Testis (tissue), 2 donors: ENCODE measurements at regions not wholly inside any gene's neighbourhood (a gene's known extent, or its start where the extent isn't known, plus 50 kb on each side); places are given as distances from the start of the nearest gene placed in this dataset.
"Not testable (repeated sequence)": the region's sequence is repeated elsewhere in the genome, so short reads cannot be mapped to it uniquely, and the experiment has no call there.

Source experiments
- DNase-seq: peaks from one replicate; pipeline ENCODE4 v3.0.0-alpha.2; 2019
- H3K27ac ChIP-seq, 2 donors: fragments of 200-600 bp; sonication (generic); one replicate each; pipeline ENCODE4 v1.5.1; 2019
- H3K27me3 ChIP-seq: fragments of 200-600 bp; sonication (generic); one replicate; pipeline ENCODE4 v1.5.1; 2019
- H3K36me3 ChIP-seq: fragments of 200-600 bp; sonication (generic); one replicate; pipeline ENCODE4 v1.5.1; 2017; ENCODE audit warnings: low read depth; ENCODE audit errors: missing control alignments
- H3K4me1 ChIP-seq: fragments of 200-600 bp; sonication (generic); one replicate; pipeline ENCODE4 v1.5.1; 2019
- H3K4me3 ChIP-seq, 2 donors: fragments of 200-600 bp; sonication (generic); one replicate each; pipeline ENCODE4 v1.5.1; 2017 to 2019
- H3K9me3 ChIP-seq: fragments of 200-600 bp; sonication (generic); one replicate; pipeline ENCODE4 v1.5.1; 2017
- POLR2A ChIP-seq: fragments of 450-650 bp; IDR thresholded peaks from one replicate; pipeline ENCODE4 v1.6.1; 2017; ENCODE audit warnings: antibody characterized with exemption, mild to moderate bottlenecking, moderate library complexity
- WGBS, 2 donors: methylation state at CpG; one replicate each; pipeline ENCODE4 v1.1.5; 2018; 5-methylcytosine and 5-hydroxymethylcytosine counted together
- intact Hi-C: fragments of 100-400 bp; cut with DNase I; formaldehyde crosslinking; loops from one replicate; pipeline ENCODE4 v1.15.1; 2023; ENCODE audit warnings: low total_unique reads
- TF ChIP-seq, protein P1 (sequence below), 3 experiments: fragments of 450-650 bp in 2 of 3; fragments of 200-600 bp in 1 of 3; sonication (generic) in 1 of 3; IDR thresholded peaks; one replicate each; pipeline ENCODE4 v1.5.1; 2016 to 2019; ENCODE audit warnings: antibody characterized with exemption in 3 of 3, mild to moderate bottlenecking in 2 of 3, moderate library complexity in 1 of 3

DNA sequence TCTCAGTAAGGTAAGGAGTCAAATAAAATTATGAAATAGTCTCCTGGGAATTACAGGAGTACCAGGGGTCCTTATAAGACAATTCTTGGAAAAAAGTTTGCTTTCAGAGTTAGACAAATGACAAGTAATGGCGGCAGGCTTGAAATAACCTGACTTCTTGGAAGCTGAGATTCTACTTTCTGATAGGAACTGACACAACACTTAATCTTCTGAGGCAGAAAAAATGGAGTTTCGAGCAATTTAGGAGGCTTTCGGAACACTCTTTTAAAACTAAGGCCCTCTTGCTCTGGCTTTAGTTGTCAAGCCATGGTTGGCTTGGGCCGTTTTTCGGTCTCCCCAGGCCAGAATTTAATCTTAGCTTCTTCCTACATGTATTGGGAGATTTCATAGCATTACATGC lies 260.0 kb downstream of the GATA3 start:
- TF ChIP-seq POLR2A: no peak
- TF ChIP-seq, protein P1, sequence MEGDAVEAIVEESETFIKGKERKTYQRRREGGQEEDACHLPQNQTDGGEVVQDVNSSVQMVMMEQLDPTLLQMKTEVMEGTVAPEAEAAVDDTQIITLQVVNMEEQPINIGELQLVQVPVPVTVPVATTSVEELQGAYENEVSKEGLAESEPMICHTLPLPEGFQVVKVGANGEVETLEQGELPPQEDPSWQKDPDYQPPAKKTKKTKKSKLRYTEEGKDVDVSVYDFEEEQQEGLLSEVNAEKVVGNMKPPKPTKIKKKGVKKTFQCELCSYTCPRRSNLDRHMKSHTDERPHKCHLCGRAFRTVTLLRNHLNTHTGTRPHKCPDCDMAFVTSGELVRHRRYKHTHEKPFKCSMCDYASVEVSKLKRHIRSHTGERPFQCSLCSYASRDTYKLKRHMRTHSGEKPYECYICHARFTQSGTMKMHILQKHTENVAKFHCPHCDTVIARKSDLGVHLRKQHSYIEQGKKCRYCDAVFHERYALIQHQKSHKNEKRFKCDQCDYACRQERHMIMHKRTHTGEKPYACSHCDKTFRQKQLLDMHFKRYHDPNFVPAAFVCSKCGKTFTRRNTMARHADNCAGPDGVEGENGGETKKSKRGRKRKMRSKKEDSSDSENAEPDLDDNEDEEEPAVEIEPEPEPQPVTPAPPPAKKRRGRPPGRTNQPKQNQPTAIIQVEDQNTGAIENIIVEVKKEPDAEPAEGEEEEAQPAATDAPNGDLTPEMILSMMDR (IDR thresholded peaks at IDR 0.05): no peak
- Histone ChIP-seq H3K9me3 (no peaks in the 10 kb centered on the region), H3K36me3 (no peaks in the 10 kb centered on the region), H3K4me1 (no peaks in the 10 kb centered on the region), H3K27me3 (no peaks in the 10 kb centered on the region), H3K27ac (no peak overlapping the region), H3K4me3 (no peak overlapping the region)
- WGBS, 2 donors: 84 to 92% methylated on average over 5 of the region's 5 CpGs
- intact Hi-C loops: no loop called here
- DNase-seq: no peak

DNA sequence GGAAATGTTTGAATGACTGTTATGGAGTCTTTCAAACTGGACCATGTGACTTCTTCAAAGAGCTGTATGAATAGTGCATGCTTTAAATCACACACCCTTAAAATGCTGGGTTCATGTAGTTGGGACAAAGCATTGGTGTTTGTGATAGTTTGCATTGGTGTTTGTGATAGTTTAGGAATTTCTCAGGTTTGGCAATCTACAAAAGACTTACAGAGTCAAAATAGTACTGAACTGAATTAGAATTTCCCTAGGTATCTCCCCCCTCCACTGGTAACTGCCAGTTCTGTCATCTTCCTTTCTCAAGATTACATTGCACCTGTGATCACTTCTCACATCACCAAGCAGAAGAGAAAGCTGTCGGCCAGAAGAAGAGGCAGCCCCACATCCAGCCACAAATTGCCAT lies 261.1 kb downstream of the GATA3 start:
- Histone ChIP-seq H3K36me3 (no peaks in the 10 kb centered on the region), H3K27ac (no peak overlapping the region), H3K4me1 (no peaks in the 10 kb centered on the region), H3K27me3 (no peaks in the 10 kb centered on the region), H3K9me3 (no peaks in the 10 kb centered on the region), H3K4me3 (no peak overlapping the region)
- WGBS, 2 donors: 66 to 82% methylated on average over 1 of the region's 1 CpG
- intact Hi-C loops: no loop called here
- TF ChIP-seq POLR2A: no peak
- TF ChIP-seq, protein P1 (IDR thresholded peaks at IDR 0.05): no peak
- no peak for DNase-seq

DNA sequence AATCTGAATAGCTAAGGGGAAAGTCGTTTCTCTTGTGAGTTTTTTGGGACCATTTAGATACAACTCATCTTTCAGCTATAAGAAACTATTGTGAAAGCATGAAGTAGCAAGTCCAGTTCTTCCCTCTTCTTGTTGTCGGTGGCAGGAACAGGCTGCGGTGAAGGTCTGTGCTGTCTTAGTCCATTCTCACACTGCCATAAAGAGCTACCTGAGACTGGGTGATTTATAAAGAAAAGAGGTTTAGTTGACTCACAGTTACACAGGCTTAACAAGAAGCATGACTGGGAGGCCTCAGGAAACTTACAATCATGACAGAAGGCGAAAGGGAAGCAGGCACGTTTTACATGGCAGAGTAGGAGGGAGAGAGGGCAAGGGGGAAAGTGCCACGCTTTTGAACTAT lies 261.8 kb downstream of the GATA3 start:
- Histone ChIP-seq H3K4me1 (no peaks in the 10 kb centered on the region), H3K9me3 (no peaks in the 10 kb centered on the region), H3K27me3 (no peaks in the 10 kb centered on the region), H3K4me3 (no peak overlapping the region), H3K36me3 (no peaks in the 10 kb centered on the region), H3K27ac (no peak overlapping the region)
- intact Hi-C loops: no loop called here
- TF ChIP-seq, protein P1 (IDR thresholded peaks at IDR 0.05): no peak
- TF ChIP-seq POLR2A: no peak
- no peak for DNase-seq
- WGBS, 2 donors: 83 to 87% methylated on average over 6 of the region's 6 CpGs

DNA sequence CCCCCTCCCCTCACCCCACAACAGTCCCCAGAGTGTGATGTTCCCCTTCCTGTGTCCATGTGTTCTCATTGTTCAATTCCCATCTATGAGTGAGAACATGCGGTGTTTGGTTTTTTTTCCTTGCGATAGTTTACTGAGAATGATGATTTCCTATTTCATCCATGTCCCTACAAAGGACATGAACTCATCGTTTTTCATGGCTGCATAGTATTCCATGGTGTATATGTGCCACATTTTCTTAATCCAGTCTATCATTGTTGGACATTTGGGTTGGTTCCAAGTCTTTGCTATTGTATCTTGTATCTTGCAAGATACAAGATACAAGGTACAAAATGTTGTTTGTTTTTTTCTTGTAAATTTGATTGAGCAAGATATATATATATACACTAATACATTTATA lies 263.9 kb downstream of the GATA3 start:
- DNase-seq, H3K27me3 ChIP-seq, H3K27ac ChIP-seq, H3K4me1 ChIP-seq, H3K9me3 ChIP-seq, intact Hi-C loops, H3K4me3 ChIP-seq, H3K36me3 ChIP-seq: not testable (repeated sequence)
- 88 to 94% methylated on average over 1 to 3 of the region's 3 CpGs for WGBS, 2 donors

DNA sequence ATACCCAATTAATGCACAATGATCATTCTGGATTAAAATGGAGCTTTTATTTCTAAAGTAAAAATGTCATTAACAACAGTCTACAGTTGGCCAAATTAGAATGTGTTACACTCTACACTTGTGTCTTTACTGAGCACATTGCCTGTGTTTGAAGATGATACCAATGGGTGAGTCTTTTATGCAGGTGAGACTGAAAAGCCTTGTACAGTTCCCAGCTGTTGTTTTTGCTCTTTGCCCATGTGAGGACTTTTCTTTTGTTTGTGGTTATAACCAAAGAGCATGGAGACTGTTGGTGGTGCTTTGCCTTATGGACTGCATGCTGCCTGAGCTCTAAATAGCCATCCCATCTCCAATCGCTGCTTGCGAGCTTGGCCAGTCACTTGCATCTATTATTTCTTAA lies 264.5 kb downstream of the GATA3 start:
- Histone ChIP-seq H3K27me3 (no peaks in the 10 kb centered on the region), H3K36me3 (no peaks in the 10 kb centered on the region), H3K27ac (no peak overlapping the region), H3K4me1 (no peaks in the 10 kb centered on the region), H3K9me3 (no peaks in the 10 kb centered on the region), H3K4me3 (no peak overlapping the region)
- no peak for TF ChIP-seq POLR2A
- TF ChIP-seq, protein P1 (IDR thresholded peaks at IDR 0.05): no peak
- no peak for DNase-seq
- WGBS, 2 donors: 91 to 96% methylated on average over 2 of the region's 2 CpGs
- intact Hi-C loops: no loop called here
